Uterus (tissue), 3 donors: ENCODE measurements at regions not wholly inside any gene's neighbourhood (a gene's known extent, or its start where the extent isn't known, plus 50 kb on each side); places are given as distances from the start of the nearest gene placed in this dataset.

Source experiments
- DNase-seq, 2 donors: peaks; one replicate each; pipeline ENCODE4 v3.0.0-alpha.2; 2019 to 2020
- H3K27ac ChIP-seq, 2 donors: fragments of 200-600 bp; sonication (generic); 1 replicate in 1 of 2; 2 replicates in 1 of 2; pipeline ENCODE4 v1.5.1; 2016 to 2018
- H3K27me3 ChIP-seq, 2 donors: fragments of 200-600 bp; sonication (generic); one replicate each; pipeline ENCODE4 v1.5.1; 2018 to 2019; ENCODE audit warnings: control low read depth in 1 of 2
- H3K36me3 ChIP-seq, 2 donors: fragments of 200-600 bp; sonication (generic); one replicate each; pipeline ENCODE4 v1.5.1; 2019; ENCODE audit warnings: control low read depth in 1 of 2
- H3K4me1 ChIP-seq, 2 donors: fragments of 200-600 bp; sonication (generic); one replicate each; pipeline ENCODE4 v1.5.1; 2018 to 2019; ENCODE audit warnings: control low read depth in 1 of 2
- H3K4me3 ChIP-seq, 2 donors: fragments of 200-600 bp; sonication (generic); 1 replicate in 1 of 2; 2 replicates in 1 of 2; pipeline ENCODE4 v1.5.1; 2018 to 2019; ENCODE audit warnings: mild to moderate bottlenecking in 1 of 2
- H3K9me3 ChIP-seq, 2 donors: fragments of 200-600 bp; sonication (generic); one replicate each; pipeline ENCODE4 v1.5.1; 2019; ENCODE audit warnings: control low read depth in 1 of 2
- POLR2A ChIP-seq, 2 donors: fragments of 450-650 bp; IDR thresholded peaks; one replicate each; pipeline ENCODE4 v1.6.1; 2016; ENCODE audit warnings: antibody characterized with exemption in 2 of 2, mild to moderate bottlenecking in 1 of 2, moderate library complexity in 1 of 2
- intact Hi-C: fragments of 100-400 bp; cut with DNase I; formaldehyde crosslinking; loops from one replicate; pipeline ENCODE4 v1.15.1; 2023; ENCODE audit warnings: low total_unique reads
- TF ChIP-seq, protein P1 (sequence below), 4 experiments: fragments of 200-600 bp in 2 of 4; fragments of 450-650 bp in 2 of 4; sonication (generic) in 2 of 4; IDR thresholded peaks; one replicate each; pipeline ENCODE4 v1.5.1; 2016 to 2019; ENCODE audit warnings: antibody characterized with exemption in 4 of 4, mild to moderate bottlenecking in 2 of 4, moderate library complexity in 1 of 4
- donor health status: DM: yes; HTN: yes; CAD: no.

DNA sequence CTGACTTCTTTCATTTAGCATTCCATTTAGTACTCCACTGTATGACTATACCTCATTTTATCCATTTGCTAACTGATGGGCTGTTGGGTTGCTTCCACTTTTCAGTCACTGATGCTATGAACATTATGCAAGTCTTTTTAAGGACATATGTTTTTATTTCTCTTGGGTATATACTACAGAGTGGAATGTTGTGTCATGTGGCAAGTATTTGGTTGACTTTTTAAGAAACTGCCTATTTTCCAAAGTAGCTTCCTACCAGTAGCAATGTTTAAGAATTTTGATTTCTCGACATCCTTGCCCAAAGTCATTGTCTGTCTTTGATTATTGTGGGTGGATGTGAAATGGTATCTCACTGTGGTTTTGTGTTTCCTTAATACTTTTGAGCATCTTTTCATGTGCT, 110.1 kb upstream of the TPM1 start:
- intact Hi-C loops, result no loop called here
- DNase-seq, result no peak
- TF ChIP-seq, protein P1, sequence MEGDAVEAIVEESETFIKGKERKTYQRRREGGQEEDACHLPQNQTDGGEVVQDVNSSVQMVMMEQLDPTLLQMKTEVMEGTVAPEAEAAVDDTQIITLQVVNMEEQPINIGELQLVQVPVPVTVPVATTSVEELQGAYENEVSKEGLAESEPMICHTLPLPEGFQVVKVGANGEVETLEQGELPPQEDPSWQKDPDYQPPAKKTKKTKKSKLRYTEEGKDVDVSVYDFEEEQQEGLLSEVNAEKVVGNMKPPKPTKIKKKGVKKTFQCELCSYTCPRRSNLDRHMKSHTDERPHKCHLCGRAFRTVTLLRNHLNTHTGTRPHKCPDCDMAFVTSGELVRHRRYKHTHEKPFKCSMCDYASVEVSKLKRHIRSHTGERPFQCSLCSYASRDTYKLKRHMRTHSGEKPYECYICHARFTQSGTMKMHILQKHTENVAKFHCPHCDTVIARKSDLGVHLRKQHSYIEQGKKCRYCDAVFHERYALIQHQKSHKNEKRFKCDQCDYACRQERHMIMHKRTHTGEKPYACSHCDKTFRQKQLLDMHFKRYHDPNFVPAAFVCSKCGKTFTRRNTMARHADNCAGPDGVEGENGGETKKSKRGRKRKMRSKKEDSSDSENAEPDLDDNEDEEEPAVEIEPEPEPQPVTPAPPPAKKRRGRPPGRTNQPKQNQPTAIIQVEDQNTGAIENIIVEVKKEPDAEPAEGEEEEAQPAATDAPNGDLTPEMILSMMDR (IDR thresholded peaks at IDR 0.05), result no peak
- no peak for TF ChIP-seq POLR2A (IDR thresholded peaks at IDR 0.05)
- Histone ChIP-seq H3K27me3 (no peaks in the 10 kb centered on the region), H3K9me3 (no peaks in the 10 kb centered on the region), H3K4me3 (no peak overlapping the region), H3K4me1 (no peaks in the 10 kb centered on the region), H3K27ac (no peak overlapping the region), H3K36me3 (no peaks in the 10 kb centered on the region)

DNA sequence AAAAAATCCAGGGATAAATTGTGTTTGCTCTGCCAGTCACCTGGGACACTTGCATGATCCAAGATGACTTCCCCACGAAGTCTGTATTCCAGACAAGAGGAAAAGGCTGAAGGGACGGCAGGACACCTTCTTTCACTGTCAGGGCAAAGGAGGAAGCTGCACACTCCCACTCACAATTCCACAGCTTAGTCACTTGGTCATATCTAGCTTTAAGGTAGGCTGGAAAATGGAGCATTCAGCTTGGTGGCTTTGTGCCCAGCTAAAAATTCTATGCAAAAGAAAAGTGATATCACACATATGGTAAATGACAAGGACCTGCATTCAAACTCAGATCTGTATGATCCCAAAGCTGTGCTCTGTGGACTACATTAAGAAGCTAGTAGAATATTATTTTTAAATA, 109.2 kb upstream of the TPM1 start:
- intact Hi-C loops, result no loop called here
- H3K27ac ChIP-seq, result no peak overlapping the region
- TF ChIP-seq, protein P1 (IDR thresholded peaks at IDR 0.05), result no peak
- TF ChIP-seq POLR2A (IDR thresholded peaks at IDR 0.05), result no peak
- DNase-seq, result no peak
- no peaks in the 10 kb centered on the region for H3K36me3 ChIP-seq
- H3K4me3 ChIP-seq, result no peak overlapping the region
- no peaks in the 10 kb centered on the region for H3K4me1 ChIP-seq
- no peaks in the 10 kb centered on the region for H3K27me3 ChIP-seq
- no peaks in the 10 kb centered on the region for H3K9me3 ChIP-seq

GRCh38 chr15:62934236-62934971, 108.1 kb upstream of the TPM1 start:
- DNase-seq, result no peak
- Histone ChIP-seq H3K36me3 (no peaks in the 10 kb centered on the region), H3K4me1 (no peaks in the 10 kb centered on the region), H3K9me3 (no peaks in the 10 kb centered on the region), H3K27ac (no peak overlapping the region), H3K4me3 (no peak overlapping the region), H3K27me3 (no peaks in the 10 kb centered on the region)
- intact Hi-C loops, result no loop called here
- TF ChIP-seq, protein P1 (IDR thresholded peaks at IDR 0.05), result no peak
- no peak for TF ChIP-seq POLR2A (IDR thresholded peaks at IDR 0.05)

GRCh38 chr15:62935300-62936081, 107.1 kb upstream of the TPM1 start:
- intact Hi-C loops, result no loop called here
- H3K4me1 ChIP-seq, result peaks cover 4 to 7% of the 10 kb centered on the region in 2 donors
- H3K36me3 ChIP-seq, result no peaks in the 10 kb centered on the region
- H3K27ac ChIP-seq, result no peak overlapping the region
- H3K4me3 ChIP-seq, result no peak overlapping the region
- H3K27me3 ChIP-seq, result no peaks in the 10 kb centered on the region
- no peaks in the 10 kb centered on the region for H3K9me3 ChIP-seq
- TF ChIP-seq, protein P1 (IDR thresholded peaks at IDR 0.05), result no peak
- TF ChIP-seq POLR2A (IDR thresholded peaks at IDR 0.05), result no peak
- DNase-seq, result no peak

- no peak for DNase-seq
- no peak for TF ChIP-seq POLR2A (IDR thresholded peaks at IDR 0.05)
- TF ChIP-seq, protein P1 (IDR thresholded peaks at IDR 0.05), result no peak
- no peaks in the 10 kb centered on the region for H3K27me3 ChIP-seq
- H3K9me3 ChIP-seq, result no peaks in the 10 kb centered on the region
- no peak overlapping the region for H3K27ac ChIP-seq
- peaks cover 5 to 7% of the 10 kb centered on the region in 2 donors for H3K4me1 ChIP-seq
- intact Hi-C loops, result no loop called here
- no peak overlapping the region for H3K4me3 ChIP-seq
- H3K36me3 ChIP-seq, result no peaks in the 10 kb centered on the region
Observed at GRCh38 chr15:62938825-62939224, 103.7 kb upstream of the TPM1 start.
